GM18519 (cell line): ENCODE measurements at regions not wholly inside any gene's neighbourhood (a gene's known extent, or its start where the extent isn't known, plus 50 kb on each side); places are given as distances from the start of the nearest gene placed in this dataset.

Source experiments
- ATAC-seq: cut with Tn5 transposase; IDR thresholded peaks from one replicate; pipeline ENCODE4 v1.9.1; 2021; ENCODE audit warnings: mild to moderate bottlenecking, moderate library complexity; ENCODE audit not compliant: unreplicated experiment, low FRiP score

DNA sequence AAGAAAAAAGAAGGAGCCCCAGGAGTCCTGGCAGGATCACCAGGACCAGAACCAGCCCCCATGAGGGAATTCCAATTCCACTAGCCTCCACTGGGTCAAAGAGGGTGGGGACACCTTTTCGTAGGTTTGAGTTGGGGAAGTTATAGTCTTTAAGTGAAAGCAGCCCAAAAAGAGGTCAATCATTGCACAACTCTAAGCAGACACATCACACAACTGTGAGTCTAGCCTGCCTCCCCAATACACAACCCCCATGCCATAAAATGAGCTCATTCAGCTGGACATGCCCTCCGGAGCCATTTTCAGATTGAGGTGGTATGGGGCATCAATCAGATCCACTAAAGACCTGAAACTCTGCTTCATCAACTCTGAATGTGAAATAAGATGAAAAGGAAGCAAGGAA is 179.9 kb downstream of the NPHP4 start:
- ATAC-seq, result no peak

GRCh38 chr1:5811419-5811818 is 180.8 kb downstream of the NPHP4 start:
- ATAC-seq, result no peak

GRCh38 chr1:5810553-5811270 is 181.5 kb downstream of the NPHP4 start:
- ATAC-seq, result no peak

GRCh38 chr1:5810131-5810530 is 182.1 kb downstream of the NPHP4 start:
- ATAC-seq, result no peak

- ATAC-seq, result no peak
Measured at GRCh38 chr1:5809207-5809788, 182.9 kb downstream of the NPHP4 start.

DNA sequence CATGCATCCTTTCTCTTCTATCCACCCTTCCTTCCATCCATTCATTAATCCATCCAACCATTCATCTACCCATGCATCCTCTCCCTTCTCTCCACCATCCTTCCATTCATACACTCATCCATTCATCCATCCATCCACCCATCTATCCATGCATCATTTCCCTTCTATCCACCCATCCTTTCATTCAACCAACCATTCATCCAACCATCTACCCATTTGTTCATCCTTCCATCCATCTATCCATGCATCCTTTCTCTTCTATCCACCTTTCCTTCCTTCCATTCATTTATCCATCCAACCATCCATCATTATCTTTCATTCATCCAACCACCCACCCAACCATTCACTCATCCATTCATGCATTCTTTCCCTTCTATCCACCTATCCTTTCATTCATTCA is 188.4 kb downstream of the NPHP4 start:
- no peak for ATAC-seq

GRCh38 chr1:5802606-5803005 is 189.6 kb downstream of the NPHP4 start:
- ATAC-seq, result no peak

- no peak for ATAC-seq
Measured at GRCh38 chr1:5798904-5799303, 193.3 kb downstream of the NPHP4 start.

DNA sequence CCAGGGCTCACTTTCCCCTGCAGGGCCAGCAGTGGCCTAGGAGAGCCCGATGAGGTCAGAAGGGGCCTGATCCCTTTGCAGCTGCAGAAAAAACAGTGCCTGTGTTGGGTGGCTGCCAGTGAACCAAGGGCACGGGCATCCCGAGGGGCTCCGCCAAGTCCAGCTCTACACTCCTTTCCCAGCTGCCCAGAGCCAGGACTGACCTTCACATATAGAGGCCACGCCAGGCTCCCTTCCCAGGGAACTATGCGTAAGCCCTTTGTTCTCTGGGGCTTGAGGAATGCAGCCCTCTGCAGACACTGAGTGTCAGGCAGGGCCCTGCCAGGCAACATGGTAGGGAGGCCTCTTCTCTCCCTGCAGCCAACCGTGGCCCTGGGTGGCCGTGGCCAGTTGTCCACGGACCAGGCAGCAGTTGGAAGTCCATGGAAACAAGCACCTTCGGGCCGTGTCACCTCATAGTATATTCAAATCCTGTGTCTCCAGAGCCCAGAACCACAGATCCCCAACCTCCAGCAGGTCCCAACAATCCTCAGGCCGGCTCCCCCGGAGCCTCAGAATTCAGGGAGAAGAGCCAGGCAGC is 194.0 kb downstream of the NPHP4 start:
- no peak for ATAC-seq

GRCh38 chr1:5796028-5796427 is 196.2 kb downstream of the NPHP4 start:
- ATAC-seq, result no peak

GRCh38 chr1:5794279-5794678 is 197.9 kb downstream of the NPHP4 start:
- ATAC-seq, result no peak

DNA sequence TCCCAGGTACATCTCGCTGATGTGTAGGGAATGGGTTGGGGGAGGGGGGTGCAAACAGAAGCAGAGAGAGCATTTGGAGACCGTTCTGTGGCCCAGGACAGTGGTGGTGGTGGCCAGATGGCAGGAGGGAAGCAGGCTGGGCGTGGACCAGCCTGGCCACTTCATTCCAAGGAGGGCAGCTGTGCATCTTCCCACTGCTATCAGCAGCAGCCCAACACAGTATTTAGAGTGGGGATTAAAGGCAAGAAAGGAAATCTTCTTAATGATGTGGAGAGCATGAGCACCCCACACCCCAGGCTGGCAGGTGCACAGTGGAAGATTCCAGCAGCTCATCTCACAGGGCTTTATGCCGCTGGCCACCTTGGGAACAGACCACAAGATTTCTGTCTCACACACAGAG is 198.7 kb downstream of the NPHP4 start:
- ATAC-seq, result no peak

DNA sequence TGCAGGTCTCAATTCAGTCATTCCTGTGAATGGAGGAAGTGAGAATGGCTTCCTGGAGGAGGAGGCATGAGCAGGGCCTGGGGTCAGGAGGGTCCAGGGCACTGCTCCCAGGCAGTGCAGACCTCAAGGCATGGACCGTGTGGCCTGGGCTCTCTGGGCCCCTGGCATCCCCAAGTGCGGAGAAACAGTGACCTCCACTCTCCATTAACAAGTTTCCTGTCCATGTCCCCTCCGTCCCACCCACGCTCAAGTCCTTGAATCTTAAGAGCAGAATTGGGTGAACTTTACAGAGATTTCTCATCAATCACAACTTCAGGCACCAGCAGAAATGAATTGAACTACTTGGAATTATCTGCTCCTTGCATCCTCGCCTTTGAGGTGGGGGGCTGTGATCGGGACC is 211.1 kb downstream of the NPHP4 start:
- ATAC-seq, result no peak

DNA sequence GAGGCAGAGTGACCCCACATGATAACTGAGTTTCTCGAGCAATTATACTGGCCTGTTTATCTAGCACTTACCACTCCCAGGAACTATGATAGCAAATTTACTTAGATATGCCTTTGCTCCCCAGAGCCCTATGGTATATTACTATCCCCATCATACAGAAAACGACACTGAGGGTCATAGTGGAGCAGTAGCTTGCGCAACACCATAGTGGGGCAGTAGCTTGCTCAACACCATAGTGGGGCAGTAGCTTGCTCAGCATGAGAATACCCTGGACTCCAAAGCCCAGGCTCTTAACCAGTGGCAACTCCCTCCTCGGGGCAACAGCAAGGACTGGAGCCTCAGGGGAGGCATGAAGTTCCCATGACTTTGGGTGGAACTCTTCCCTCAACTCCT is 211.9 kb downstream of the NPHP4 start:
- ATAC-seq, result no peak

DNA sequence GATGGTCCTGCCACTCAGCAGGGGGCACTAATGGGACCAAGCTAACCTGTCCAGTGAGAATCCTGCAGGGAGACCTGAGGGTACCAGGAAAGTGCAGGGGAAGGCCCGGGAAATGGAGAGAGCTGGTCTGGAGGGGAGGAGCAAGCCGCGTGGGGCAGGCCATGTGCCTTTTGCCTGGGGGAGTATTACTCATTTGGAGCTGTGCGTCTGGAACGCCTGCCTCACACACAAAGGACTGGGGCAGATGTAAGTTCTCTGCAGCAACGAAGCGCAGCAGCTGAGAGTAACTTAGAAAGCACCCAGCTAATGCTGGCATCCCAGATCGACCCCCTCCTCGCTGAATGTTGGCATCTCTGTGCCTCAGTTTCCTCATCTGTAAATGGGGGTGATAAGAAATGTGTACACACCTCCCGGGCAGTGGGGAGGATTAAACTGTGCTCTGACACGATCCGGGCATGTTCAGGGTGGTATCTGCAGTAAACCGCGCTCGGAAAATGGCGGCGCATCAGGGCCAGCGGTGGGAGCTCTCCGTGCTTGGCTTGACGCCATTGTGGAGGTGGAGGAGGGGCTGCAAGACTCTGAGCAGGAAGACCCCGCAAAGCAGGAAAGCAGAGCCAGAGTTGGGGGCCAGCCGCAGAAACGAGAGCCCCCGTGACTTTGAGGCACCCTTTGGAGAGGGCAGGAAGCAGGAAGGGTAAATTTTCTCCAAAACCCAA is 212.5 kb downstream of the NPHP4 start:
- ATAC-seq, result no peak

DNA sequence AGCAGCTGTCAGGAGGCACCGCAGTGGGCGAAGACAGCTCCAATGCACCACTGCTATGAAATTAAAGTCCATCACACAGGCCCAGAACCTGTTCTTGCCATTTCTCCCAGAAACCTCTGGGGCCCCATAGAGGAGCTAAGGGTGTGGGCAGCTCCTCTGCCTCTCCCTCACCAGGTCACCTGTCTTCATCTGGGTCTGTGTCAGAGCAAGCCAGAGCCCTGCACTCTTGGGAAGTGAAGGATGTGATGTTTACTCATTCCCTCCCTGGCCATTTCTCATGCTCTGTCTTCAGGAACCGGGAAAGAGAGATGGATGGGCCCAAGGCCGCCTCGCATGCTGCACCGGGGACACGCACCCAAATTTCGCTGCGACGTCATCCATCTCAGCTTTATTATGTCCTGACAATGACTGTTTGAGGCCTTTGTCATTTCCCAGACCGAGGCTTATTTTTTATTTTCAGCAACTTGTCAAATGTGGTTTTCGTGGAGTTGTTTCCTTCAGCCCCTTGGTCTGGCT is 216.1 kb downstream of the NPHP4 start:
- no peak for ATAC-seq

DNA sequence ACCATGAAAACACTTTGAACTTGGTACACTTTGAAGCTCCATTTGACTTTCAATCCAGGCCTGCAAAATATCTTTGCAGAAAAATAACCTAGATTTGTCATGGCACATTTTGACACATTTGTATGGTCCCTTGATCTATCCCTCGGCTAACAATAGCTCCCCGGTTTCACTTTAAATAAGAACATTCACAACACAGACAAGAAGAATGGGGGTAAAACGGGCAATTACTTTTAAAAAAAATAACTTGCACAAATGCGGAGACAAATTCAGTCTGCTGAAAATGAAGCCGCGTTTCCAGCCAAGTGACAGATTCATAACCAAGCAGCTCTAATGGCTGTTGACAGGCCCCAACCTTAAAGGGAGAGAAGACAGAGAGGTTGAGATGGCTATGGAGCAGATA is 218.2 kb downstream of the NPHP4 start:
- ATAC-seq, result no peak

DNA sequence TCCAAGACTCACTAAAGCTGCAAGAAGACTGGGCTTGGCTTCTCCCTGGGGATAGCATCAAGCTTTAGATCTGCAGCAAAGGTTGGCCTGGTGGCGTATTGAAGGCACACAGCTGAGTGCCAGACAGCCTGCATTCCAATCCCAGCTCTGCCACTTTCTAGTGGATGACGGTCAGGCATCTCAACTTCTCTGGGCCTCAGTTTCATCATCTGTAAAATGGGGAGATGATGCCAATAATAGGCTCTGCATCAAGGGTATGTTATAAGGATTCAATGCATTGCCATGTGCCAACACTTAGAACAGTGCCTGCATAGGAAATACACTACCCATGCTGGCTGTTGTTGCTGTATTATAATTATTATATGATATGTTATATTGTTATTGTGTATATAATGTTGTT is 220.4 kb downstream of the NPHP4 start:
- no peak for ATAC-seq

DNA sequence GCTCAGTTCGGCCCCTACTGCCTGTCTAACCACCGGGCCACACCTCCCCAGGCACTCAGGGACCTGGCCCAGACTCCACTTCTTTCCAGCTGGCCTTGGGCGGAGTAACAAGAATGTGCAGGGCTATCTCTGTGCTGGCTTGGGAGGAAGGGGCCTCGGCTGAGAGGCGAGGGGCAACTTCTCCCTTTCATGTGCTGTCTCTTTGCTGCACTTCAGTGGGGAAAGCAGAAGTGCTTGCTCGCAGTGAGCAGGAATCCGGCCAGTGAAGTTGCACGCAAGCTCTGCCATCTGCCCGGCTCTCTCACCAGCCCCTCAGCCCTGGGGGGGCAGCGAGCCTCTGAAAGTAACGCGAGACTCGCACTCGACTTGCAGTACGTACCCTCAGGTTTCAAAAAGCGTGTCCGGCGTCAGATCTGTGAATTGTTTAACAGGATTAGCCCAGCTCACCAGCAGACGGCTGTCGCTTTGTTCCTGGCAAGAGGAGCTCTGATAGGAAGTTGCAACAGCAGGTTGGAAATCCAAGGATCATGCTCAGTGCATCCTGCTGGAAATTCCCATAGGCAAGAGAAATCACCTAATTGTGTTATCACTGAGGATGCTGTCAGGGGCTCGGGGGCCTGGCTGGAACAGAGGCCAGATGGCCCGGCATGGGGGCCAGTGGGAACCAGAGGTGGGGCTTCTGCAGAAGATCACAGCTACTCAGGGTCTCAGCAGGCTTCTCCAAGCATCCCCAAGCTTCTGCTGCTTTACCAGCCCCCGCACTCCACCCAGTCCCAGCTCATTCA is 221.1 kb downstream of the NPHP4 start:
- ATAC-seq, result no peak

DNA sequence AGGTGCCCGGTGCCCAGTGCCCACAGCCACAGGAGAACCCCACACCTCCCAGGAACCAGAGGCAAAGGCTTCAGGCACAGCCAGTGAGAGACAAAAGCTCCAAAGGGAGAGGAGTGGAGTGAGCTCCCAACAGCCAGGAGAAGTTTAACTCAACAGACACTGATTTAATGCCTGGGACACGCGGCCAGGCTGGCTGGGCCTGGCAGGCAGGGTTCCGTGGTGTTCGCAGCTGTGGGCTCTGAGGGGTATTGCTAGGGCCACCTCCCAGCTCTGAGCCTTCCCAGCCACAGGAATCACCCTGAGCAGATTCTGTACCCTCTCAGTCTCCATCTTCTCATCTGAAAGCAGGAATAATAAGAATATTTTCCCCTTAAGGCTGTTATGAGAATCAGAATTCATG is 222.5 kb downstream of the NPHP4 start:
- no peak for ATAC-seq

DNA sequence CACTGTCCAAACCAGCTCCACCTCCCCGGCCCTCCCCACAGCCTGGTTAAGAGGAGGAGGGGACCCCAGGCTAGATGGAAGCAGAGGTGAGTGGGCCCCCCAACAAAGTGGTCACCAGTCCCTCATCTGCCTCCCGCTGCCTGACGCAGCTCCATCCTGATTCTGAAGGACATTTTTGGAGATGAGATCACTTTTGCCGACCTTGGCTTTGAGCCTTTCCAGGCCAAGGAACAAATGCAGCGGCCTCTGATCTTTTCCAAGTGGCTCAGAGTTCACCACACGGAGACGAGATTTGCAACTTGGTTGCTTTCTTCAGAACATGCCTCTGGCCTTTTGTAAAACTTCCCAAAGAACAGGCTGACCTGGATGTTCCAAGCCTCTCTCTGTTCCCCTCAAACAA is 223.1 kb downstream of the NPHP4 start:
- no peak for ATAC-seq
